Neural cell (in vitro differentiated cells): ENCODE measurements at regions not wholly inside any gene's neighbourhood (a gene's known extent, or its start where the extent isn't known, plus 50 kb on each side); places are given as distances from the start of the nearest gene placed in this dataset.
"Not testable (repeated sequence)": the region's sequence is repeated elsewhere in the genome, so short reads cannot be mapped to it uniquely, and the experiment has no call there.

Experiments used
- CTCF ChIP-seq: fragments of 450-650 bp; IDR thresholded peaks from 2 replicates; pipeline ENCODE4 v1.5.1; 2014; ENCODE audit warnings: antibody characterized with exemption, mild to moderate bottlenecking, moderate library complexity; ENCODE audit not compliant: poor library complexity, severe bottlenecking
- EZH2 ChIP-seq: fragments of 200-600, 300-800 bp; shearing (Covaris generic), sonication (generic); IDR thresholded peaks from 2 replicates; pipeline ENCODE4 v1.6.1; 2014; ENCODE audit warnings: antibody characterized with exemption, low read length, borderline replicate concordance, mild to moderate bottlenecking; ENCODE audit not compliant: insufficient read depth, poor library complexity, severe bottlenecking
- POLR2AphosphoS5 ChIP-seq: IDR thresholded peaks from 2 replicates; pipeline ENCODE4 v1.6.1; 2012

DNA sequence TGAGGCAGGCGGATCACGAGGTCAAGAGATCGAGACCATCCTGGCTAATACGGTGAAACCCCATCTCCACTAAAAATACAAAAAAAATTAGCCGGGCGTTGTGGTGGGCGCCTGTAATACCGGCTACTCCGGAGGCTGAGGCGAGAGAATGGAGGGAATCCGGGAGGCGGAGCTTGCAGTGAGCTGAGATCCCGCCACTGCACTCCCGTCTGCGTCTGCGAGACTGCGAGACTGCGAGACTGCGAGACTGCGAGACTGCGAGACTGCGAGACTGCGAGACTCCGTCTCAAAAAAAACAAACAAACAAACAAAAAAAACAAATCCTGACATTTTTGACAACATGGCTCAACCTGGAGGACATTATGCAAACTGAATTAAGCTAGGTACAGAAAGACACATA is 1606.2 kb downstream of the STIM2 start:
- TF ChIP-seq CTCF, POLR2AphosphoS5, EZH2: not testable (repeated sequence)
